ENCODE measurements at regions not wholly inside any gene's neighbourhood (a gene's known extent, or its start where the extent isn't known, plus 50 kb on each side); places are given as distances from the start of the nearest gene placed in this dataset.

DNA sequence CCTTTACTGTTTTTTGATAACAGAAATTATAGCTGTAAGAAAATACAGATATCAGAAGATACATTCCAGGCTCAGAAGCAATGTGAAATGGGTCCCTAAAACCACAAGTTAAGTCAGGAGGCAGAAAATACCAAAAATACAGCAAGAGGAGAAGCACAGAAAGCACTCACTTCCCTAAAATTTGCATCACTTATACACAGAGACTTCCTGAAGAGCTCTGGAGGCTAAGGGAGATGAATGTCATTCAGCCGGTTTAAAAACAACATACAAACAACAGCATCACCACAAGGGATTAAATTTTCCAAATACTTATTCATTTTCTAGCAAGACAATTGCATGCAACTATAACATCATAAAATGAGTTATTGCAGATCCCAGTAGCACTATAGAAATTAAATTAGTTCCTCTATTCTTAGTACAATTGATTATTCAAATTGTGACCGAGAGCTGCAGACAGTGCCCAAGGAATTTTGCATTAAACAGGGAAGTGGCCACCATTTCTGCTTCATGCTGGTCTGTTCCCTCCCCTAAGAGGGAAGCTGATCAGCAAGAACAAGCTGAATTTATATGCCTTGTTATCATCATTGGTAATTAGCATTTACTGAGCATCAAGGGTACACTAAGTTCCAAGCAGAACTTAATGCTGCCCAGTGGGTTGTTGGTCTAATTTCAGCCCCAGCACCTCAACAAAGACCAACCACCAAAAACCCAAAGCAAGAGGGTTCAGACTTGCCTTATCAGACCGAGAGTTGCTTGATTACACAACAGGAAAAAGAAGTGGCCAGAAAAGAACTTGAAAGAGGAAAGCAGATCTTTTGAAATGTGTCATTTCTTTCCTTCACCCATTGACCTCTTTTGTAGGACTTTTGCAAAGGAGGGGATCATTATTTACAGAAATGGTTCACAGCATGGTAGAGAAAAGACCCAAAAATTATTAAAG, 140.7 kb downstream of the KCTD12 start:
- no peak for TF ChIP-seq GATA2 (IDR thresholded peaks at IDR 0.05; ENCODE audit: low read depth, low read length)

DNA sequence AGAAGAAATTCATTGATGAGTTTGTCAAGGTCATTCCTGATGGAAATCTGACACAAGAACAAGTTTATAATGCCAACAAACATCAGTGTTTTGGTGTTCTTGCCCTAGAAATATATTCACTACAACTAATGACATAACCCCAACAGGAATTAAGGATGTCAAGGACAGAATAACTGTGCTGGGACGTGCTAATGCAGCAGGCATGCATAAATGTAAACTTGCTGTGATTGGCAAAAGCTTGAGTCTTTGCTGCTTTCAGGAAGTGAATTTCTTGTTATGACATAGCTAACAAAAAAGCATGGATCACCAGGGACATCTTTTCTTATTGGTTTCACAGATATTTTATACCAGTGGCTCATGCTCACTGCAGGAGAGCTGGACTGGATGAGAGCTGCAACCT, 144.6 kb downstream of the KCTD12 start:
- TF ChIP-seq GATA2 (IDR thresholded peaks at IDR 0.05; ENCODE audit: low read depth, low read length) = no peak
- TF ChIP-seq GATA3 (IDR thresholded peaks at IDR 0.05; ENCODE audit: low read depth, low read length) = no peak

DNA sequence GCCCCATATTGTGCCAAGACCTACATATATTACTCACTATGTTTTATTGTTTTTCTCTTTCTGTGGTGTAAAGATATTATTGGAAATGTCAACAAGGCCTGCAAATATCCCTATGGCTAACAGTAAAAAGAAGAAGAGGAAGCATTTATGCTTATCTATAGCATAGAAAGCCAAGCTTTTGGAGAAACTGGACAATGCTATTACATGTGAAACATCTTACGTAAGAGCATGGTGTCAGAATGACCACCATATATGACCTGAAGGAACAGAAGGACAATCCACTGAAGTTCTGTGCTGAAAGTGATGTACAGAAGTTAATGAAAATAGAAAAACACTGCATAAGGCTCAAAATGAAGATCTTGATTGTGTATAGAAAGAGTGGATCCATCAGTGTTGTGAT, 145.2 kb downstream of the KCTD12 start:
- TF ChIP-seq GATA3 (IDR thresholded peaks at IDR 0.05; ENCODE audit: low read depth, low read length) (no peak), GATA2 (IDR thresholded peaks at IDR 0.05; ENCODE audit: low read depth, low read length) (no peak)

DNA sequence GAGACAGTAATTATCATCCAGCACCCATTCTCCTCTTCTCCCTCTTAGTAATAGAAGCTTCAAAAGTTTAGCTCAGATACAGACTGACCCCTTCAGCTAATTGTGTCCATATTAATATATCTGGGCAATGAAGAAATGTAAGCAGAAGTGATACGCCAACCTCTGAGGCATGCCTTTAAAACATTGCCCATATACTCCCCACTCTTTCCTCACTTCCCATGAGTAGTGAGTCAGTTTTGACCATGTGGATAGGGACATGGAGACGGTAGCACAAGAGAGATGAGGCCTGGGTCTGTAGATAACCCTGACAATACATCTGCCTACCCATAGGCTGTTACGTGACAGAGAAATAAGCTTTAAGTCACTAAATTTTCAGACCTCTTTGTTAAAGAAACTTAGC, 147.6 kb downstream of the KCTD12 start:
- TF ChIP-seq GATA3 (IDR thresholded peaks at IDR 0.05; ENCODE audit: low read depth, low read length) (no peak), GATA2 (IDR thresholded peaks at IDR 0.05; ENCODE audit: low read depth, low read length) (no peak)

DNA sequence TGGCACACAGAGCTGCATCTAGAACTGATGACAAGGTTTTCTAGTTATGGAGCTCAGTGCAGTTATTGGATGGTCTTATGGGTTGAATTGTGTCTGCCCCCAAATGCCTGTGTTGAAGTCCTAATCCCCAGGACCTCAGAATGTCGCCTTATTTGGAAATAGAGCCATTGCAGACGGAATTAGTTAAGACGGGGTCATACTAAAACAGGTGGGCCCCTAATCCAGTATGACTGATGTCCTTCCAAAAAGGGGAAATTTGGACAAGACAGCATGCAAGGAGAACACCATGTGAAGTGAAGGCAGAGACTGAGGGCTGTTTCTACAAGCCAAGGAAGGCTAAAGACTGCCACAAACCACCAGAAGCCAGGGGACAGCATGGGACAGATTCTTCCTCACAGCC, 148.7 kb downstream of the KCTD12 start:
- no peak for TF ChIP-seq GATA3 (IDR thresholded peaks at IDR 0.05; ENCODE audit: low read depth, low read length)

DNA sequence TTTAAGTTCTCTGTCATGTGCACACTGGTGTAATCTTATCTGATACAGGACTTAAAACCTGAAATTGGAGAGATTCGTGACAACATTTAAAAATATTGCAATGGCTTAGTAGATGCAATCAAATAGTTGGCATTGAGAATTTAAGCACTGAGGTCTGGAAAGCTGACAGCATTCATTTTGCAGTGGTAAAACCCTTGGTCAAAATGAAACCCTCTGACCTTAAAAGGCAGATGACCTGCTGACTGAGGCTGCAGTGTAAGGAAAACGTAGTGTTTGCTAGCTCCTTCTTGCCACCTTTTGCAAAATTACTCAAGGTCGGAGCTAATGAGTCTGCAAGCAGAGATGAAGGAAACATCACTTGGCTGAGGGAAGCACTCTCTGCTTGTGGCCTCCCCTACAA, 150.6 kb downstream of the KCTD12 start:
- TF ChIP-seq GATA2 (IDR thresholded peaks at IDR 0.05; ENCODE audit: low read depth, low read length) (no peak), GATA3 (IDR thresholded peaks at IDR 0.05; ENCODE audit: low read depth, low read length) (no peak)

DNA sequence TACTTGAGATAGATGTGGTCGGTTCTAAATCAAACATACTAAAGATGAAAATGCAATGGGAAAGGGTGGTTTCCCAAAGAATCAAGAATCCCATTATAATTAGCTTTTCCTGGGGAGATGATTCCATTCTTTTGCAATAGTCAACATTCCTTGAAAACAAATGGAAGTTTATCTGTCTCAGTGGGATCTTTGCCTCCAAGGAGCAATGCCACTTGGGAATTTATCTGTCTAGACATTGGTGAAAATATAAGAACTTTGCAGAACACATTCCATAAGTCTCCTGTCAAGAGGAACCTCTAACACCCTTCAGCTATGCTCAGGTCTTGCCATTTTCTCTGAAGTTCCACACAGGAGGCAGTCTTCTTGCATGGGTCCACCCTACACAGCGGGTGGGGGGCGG, 152.5 kb downstream of the KCTD12 start:
- TF ChIP-seq GATA2 (IDR thresholded peaks at IDR 0.05; ENCODE audit: low read depth, low read length) = no peak
- TF ChIP-seq GATA3 (IDR thresholded peaks at IDR 0.05; ENCODE audit: low read depth, low read length) = no peak

DNA sequence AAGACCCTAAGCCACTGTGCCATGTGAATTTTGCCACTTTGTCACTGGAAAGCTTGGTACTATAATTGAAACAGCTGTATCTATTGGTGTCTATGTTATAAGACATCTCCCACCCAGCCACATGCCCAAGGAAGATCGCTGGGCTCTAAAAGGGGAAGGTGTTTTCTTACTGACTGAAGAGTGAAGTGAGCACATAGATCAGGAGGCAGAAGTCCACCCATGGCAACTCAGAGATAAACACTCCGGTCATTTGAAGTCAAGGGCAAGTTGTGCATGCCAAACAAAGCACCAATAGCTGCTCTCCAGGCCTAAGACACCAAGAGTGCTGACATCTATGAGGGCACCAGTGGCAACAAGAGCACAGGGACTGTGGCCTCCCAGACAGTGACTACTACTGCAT, 153.8 kb downstream of the KCTD12 start:
- TF ChIP-seq GATA2 (IDR thresholded peaks at IDR 0.05; ENCODE audit: low read depth, low read length) (no peak), GATA3 (IDR thresholded peaks at IDR 0.05; ENCODE audit: low read depth, low read length) (no peak)

DNA sequence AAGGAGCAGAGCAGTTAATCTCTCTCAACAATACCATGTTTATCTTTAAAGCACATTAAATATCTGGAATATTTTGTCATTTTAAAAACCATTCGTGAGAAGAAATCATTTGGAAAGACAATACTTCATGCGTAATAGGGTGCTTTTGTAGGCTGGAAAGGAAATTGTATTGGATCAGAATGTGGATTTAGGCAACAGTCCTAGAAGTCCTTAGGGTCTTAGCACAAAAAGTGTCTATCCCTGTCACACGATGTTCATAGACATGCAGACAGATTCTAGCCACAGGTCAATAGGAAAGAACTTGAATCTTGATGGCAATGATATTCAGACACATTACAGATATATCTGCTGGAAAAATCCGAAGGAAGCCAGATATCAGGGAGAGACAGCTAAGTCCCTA, 156.0 kb downstream of the KCTD12 start:
- TF ChIP-seq GATA2 (IDR thresholded peaks at IDR 0.05; ENCODE audit: low read depth, low read length) (no peak), GATA3 (IDR thresholded peaks at IDR 0.05; ENCODE audit: low read depth, low read length) (no peak)

DNA sequence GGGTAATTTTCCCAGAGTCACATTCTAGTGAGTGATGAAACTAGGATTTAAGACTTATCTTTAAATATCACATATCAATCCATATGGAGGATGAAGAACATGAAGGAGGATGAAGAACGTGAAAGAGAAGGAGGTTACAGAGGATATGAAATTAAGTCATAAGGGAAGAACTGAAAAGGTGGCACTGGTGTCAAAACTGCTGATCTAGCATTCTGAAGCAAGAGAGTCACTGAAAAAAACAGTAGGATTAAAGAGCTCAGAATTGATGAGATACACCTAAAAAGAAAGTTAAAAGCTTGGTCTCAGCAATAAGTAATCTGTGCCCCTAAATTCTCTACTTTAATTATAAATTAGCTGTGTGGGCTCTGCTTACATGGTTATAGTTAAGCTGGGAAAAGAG, 156.5 kb downstream of the KCTD12 start:
- no peak for TF ChIP-seq GATA3 (IDR thresholded peaks at IDR 0.05; ENCODE audit: low read depth, low read length)
- TF ChIP-seq GATA2 (IDR thresholded peaks at IDR 0.05; ENCODE audit: low read depth, low read length) = no peak

DNA sequence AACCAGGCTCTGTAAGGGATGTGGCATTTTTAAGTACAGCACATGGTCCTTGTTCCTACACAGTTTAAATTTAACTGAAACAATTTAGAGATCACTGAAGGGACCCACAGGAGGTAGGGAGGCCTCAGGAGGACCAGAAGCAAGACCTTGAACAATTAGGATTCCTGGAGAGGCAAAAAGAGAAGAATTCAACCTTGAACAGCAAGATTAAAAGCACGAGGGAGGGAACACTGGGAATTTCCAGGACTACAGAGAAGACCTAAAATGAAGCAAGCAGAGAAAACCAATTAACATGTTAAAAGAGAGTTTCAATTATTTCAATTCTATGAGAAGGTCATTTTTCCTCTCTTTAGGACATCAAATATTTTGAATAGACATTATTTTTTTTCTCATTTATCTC, 160.3 kb downstream of the KCTD12 start:
- TF ChIP-seq GATA3 (IDR thresholded peaks at IDR 0.05; ENCODE audit: low read depth, low read length) (no peak), GATA2 (IDR thresholded peaks at IDR 0.05; ENCODE audit: low read depth, low read length) (no peak)

DNA sequence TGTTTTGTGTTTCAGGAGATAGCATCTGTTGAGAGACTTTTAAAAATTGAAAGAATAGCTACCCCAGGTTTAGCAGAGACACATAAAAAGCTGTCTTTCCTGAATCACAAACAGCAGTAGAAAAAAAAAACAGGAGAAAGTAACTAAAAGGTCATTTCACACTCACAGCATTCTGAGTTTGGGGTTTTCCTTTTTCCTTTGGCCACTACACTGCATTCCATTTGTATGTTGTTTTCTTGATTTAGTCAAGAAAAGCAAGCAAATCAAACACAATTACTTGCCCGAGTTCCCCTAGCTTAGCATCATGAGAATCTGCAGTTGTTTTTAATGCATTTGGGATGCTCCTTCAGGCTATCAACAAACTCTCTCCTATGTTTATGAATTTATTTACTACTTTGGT, 161.0 kb downstream of the KCTD12 start:
- TF ChIP-seq GATA2 (IDR thresholded peaks at IDR 0.05; ENCODE audit: low read depth, low read length) (no peak), GATA3 (IDR thresholded peaks at IDR 0.05; ENCODE audit: low read depth, low read length) (no peak)

DNA sequence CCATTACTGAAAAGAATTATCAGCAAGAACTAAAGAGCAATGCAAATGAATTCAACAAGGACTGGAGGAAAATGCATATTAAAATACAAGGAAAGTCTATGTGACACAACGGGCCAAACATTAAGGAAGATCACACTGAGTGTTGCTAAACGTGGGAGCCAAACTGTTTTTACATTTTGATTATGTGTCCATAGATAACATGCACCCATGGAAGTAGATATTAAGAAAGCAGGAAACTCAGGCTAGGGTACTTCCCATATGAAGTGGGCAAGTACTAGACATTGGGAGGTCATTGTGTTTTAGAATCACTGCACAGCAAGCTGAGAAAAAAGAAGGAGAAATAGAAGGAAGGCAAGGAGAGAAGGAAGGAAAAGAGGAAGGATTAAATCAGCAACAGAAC, 161.8 kb downstream of the KCTD12 start:
- TF ChIP-seq GATA2 (IDR thresholded peaks at IDR 0.05; ENCODE audit: low read depth, low read length) (no peak), GATA3 (IDR thresholded peaks at IDR 0.05; ENCODE audit: low read depth, low read length) (no peak)

DNA sequence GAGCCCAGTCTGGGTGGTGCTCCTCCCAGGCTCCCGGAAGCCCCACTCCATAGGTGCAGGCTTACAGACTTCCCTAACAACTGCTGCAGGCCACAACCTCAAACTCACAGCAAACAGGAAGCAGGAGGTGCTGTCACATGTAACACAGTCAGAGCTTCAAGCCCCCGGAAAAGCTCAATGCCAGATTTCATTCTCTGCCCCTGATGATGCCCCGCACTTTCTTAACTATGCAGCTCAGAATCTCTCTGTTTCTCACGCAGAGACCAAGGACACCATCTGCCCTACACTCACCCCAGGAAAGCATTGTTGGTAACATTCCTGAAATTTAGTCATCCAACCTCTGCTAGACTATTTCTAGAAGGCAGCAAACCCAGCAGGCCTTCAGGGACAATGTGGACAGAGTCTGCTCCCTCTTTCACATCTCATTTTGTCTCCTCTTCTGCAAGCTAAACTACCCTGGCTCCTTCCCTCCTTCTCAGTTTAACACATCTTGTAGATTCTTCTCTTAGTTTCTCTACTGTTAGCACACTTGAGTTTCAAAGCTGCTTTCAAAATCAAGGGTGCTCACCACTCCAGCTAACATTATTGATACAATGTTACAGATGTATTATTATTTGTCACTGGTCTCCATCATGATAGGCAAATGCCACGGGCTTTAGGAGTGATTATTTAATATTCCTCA, 162.5 kb downstream of the KCTD12 start:
- TF ChIP-seq GATA3 (IDR thresholded peaks at IDR 0.05; ENCODE audit: low read depth, low read length) (no peak), GATA2 (IDR thresholded peaks at IDR 0.05; ENCODE audit: low read depth, low read length) (no peak)

DNA sequence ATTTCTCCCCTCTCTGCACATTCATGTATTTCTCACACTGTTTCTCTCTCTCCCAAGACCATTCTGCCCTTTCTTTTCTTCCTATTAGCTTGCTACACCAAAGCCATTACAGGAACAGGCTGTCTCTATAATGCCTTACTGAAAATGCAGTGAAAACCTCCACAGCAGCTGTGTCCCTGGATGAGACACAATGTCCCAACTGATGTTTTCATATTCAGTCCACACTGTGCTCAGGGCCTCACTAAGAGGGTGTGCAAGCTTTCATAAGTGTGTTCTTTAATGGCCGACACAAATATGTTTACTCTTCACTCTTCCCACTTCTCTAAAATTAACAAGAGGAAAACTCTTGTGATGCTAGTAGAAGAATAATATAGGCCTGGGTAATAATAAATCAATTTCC, 163.4 kb downstream of the KCTD12 start:
- TF ChIP-seq GATA3 (IDR thresholded peaks at IDR 0.05; ENCODE audit: low read depth, low read length) = no peak
- TF ChIP-seq GATA2 (IDR thresholded peaks at IDR 0.05; ENCODE audit: low read depth, low read length) = no peak
